ENCODE measurements at regions not wholly inside any gene's neighbourhood (a gene's known extent, or its start where the extent isn't known, plus 50 kb on each side); places are given as distances from the start of the nearest gene placed in this dataset.

GRCh38 chr15:25062551-25063430 lies 108.0 kb downstream of the SNRPN start:
- no peaks in the 10 kb centered on the region for H4K20me1 ChIP-seq (replicated peaks; ENCODE audit: control insufficient read depth, extremely low read depth, insufficient read depth, low read length)
- H2AFZ ChIP-seq (ENCODE audit: low read depth, low read length), result no peak overlapping the region
- no peak overlapping the region for H3K4me3 ChIP-seq (replicated peaks in 1 of 3; ENCODE audit: insufficient read depth in 1 of 3, low read depth in 1 of 3, low read length in 3 of 3)
- no peak for TF ChIP-seq POLR2A (IDR thresholded peaks at IDR 0.05; ENCODE audit: low read depth, low read length)
- no peak for TF ChIP-seq GATA2 (IDR thresholded peaks at IDR 0.05; ENCODE audit: insufficient read depth, insufficient read length, low read depth, low read length)
- no peak for TF ChIP-seq FOS (IDR thresholded peaks at IDR 0.05; ENCODE audit: borderline replicate concordance, insufficient read depth, low read length)
- TF ChIP-seq CTCF (IDR thresholded peaks at IDR 0.05; ENCODE audit: extremely low read depth in 1 of 2, insufficient read depth in 1 of 2, low read depth in 1 of 2, low read length in 2 of 2), result no peak
- TF ChIP-seq JUN (IDR thresholded peaks at IDR 0.05; ENCODE audit: borderline replicate concordance, insufficient read depth, insufficient read length, low read depth), result no peak
- TF ChIP-seq EZH2 (IDR thresholded peaks at IDR 0.05; ENCODE audit: borderline replicate concordance, low read depth, low read length, severe bottlenecking), result no peak
- H3K9ac ChIP-seq (replicated peaks; ENCODE audit: extremely low read depth, insufficient read depth, low read length), result no peak overlapping the region
- peaks cover 0 to 65% of the 10 kb centered on the region in 2 experiments for H3K36me3 ChIP-seq (ENCODE audit: control insufficient read depth in 2 of 2, extremely low read depth in 1 of 2, insufficient read depth in 2 of 2, low read length in 2 of 2)
- H3K27ac ChIP-seq (ENCODE audit: insufficient read depth, low read depth, low read length), result no peak overlapping the region
- no peaks in the 10 kb centered on the region for H3K79me2 ChIP-seq (ENCODE audit: control insufficient read depth, insufficient read depth, low read length)
- FAIRE-seq (no peak), DNase-seq (ENCODE audit: low read depth, low spot score) (no peak)
- intact Hi-C loops (cut with micrococcal nuclease), result no loop called here
- no peaks in the 10 kb centered on the region for H3K4me1 ChIP-seq (ENCODE audit: control insufficient read depth, extremely low read depth, insufficient read depth, low read length)
- H3K27me3 ChIP-seq (ENCODE audit: control insufficient read depth in 2 of 2, insufficient read depth in 2 of 2, low read length in 2 of 2), result no peaks in the 10 kb centered on the region
- ChIA-PET POLR2A (no interaction called here), CTCF (no interaction called here)
- no TSS peak for BruUV-seq (replicated peaks)
- dilution Hi-C loops (cut with MboI; ENCODE audit: extremely low pct_ligation_motif_present, low sequenced_read_pairs), result no loop called here
- H3K9me1 ChIP-seq (replicated peaks; ENCODE audit: control insufficient read depth, extremely low read depth, insufficient read depth, low read length), result no peaks in the 10 kb centered on the region
- no peak overlapping the region for H3K4me2 ChIP-seq (ENCODE audit: insufficient read depth, low read length)
- peaks cover 81% of the 10 kb centered on the region for H3K9me3 ChIP-seq (replicated peaks; ENCODE audit: control insufficient read depth, insufficient read depth, low read length)
